ENCODE measurements at regions not wholly inside any gene's neighbourhood (a gene's known extent, or its start where the extent isn't known, plus 50 kb on each side); places are given as distances from the start of the nearest gene placed in this dataset.

- no TSS peak for BruUV-seq (replicated peaks)
- Histone ChIP-seq H4K8ac (ENCODE audit: low read depth in 2 of 2, low read length in 2 of 2) (no peak overlapping the region), H3K9me1 (ENCODE audit: insufficient read depth, low read length) (no peaks in the 10 kb centered on the region), H2AFZ (replicated peaks; ENCODE audit: low read length, poor library complexity) (no peak overlapping the region), H3K4me1 (ENCODE audit: control insufficient read depth, insufficient read depth, low read length) (no peaks in the 10 kb centered on the region), H3K9me3 (ENCODE audit: control insufficient read depth, insufficient read depth, low read length) (no peaks in the 10 kb centered on the region), H3K27ac (ENCODE audit: insufficient read depth, low read length) (no peak overlapping the region), H2BK15ac (ENCODE audit: low read depth, low read length) (no peak overlapping the region), H3K9ac (ENCODE audit: low read depth, low read length) (no peak overlapping the region), H3K27me3 (ENCODE audit: control insufficient read depth, insufficient read depth, low read length) (peaks cover 35% of the 10 kb centered on the region), H4K91ac (ENCODE audit: insufficient read depth, low read depth, low read length) (no peak overlapping the region), H3K18ac (ENCODE audit: low read depth, low read length) (no peak overlapping the region), H3K56ac (ENCODE audit: extremely low read depth, insufficient read depth, low read length) (no peak overlapping the region), H4K20me1 (ENCODE audit: insufficient read depth, low read length) (no peaks in the 10 kb centered on the region), H3K14ac (replicated peaks; ENCODE audit: low read depth, low read length) (no peak overlapping the region), H3K4ac (ENCODE audit: low read depth, low read length) (no peak overlapping the region), H3K23ac (ENCODE audit: low read depth, low read length) (no peak overlapping the region), H2BK120ac (ENCODE audit: low read depth, low read length) (no peak overlapping the region), H2BK5ac (ENCODE audit: low read depth, low read length, poor library complexity, severe bottlenecking) (no peak overlapping the region), H2AK5ac (ENCODE audit: low read depth, low read length) (no peak overlapping the region), H2BK20ac (ENCODE audit: low read depth, low read length) (no peak overlapping the region), H3K79me1 (ENCODE audit: low read depth in 1 of 2, low read length in 2 of 2) (no peaks in the 10 kb centered on the region), H4K5ac (ENCODE audit: low read depth, low read length) (no peak overlapping the region), H3K36me3 (ENCODE audit: control insufficient read depth, insufficient read depth, low read length) (no peaks in the 10 kb centered on the region), H3K4me2 (ENCODE audit: low read depth, low read length) (no peak overlapping the region), H3K4me3 (ENCODE audit: insufficient read depth, low read depth, low read length) (no peak overlapping the region), H2AK9ac (replicated peaks; ENCODE audit: low read depth, low read length, poor library complexity) (no peak overlapping the region)
- CTCF ChIA-PET = no interaction called here
- no peak for DNase-seq
- TF ChIP-seq SMC3 (IDR thresholded peaks at IDR 0.05; ENCODE audit: low read depth, low read length) = no peak
- TF ChIP-seq CEBPB (IDR thresholded peaks at IDR 0.05; ENCODE audit: low read depth, low read length) = no peak
- TF ChIP-seq RFX5 (IDR thresholded peaks at IDR 0.05; ENCODE audit: low read depth, low read length) = no peak
- no peak for TF ChIP-seq MXI1 (IDR thresholded peaks at IDR 0.05; ENCODE audit: borderline replicate concordance, low read depth, low read length)
- no peak for TF ChIP-seq USF2 (IDR thresholded peaks at IDR 0.05; ENCODE audit: low read depth, low read length)
- TF ChIP-seq MAZ (IDR thresholded peaks at IDR 0.05; ENCODE audit: borderline replicate concordance, low read depth, low read length) = no peak
- no peak for TF ChIP-seq CTCF (conservative IDR thresholded peaks at IDR 0.05; ENCODE audit: low read depth, low read length)
- TF ChIP-seq RCOR1 (IDR thresholded peaks at IDR 0.05; ENCODE audit: insufficient replicate concordance, low read length) = no peak
- TF ChIP-seq NFE2L2 (IDR thresholded peaks at IDR 0.05; ENCODE audit: low read depth, low read length) = no peak
- no peak for TF ChIP-seq MAFK (IDR thresholded peaks at IDR 0.05; ENCODE audit: low read depth, low read length)
- no peak for ATAC-seq (ENCODE audit: low read depth)
- POLR2A ChIA-PET (ENCODE audit: unreplicated experiment) = no interaction called here
- dilution Hi-C loops (cut with HindIII; ENCODE audit: low sequenced_read_pairs, unreplicated experiment) = no loop called here
- intact Hi-C loops (cut with micrococcal nuclease) = no loop called here
- 71% methylated on average over 1 of the region's 4 CpGs; no CpG with 5 or more reads in 1 of the 2 experiments for WGBS, 2 experiments (ENCODE audit: extremely low coverage in 2 of 2, insufficient read length in 1 of 2)
- in situ Hi-C loops (cut with MboI; ENCODE audit: low sequenced_read_pairs) = no loop called here
These were observed 80.8 kb upstream of the UNC5B start for GRCh38 chr10:71131508-71132088.

All from IMR-90 (cell line).